GM19463 (cell line): ENCODE measurements at regions not wholly inside any gene's neighbourhood (a gene's known extent, or its start where the extent isn't known, plus 50 kb on each side); places are given as distances from the start of the nearest gene placed in this dataset.
"Not testable (repeated sequence)": the region's sequence is repeated elsewhere in the genome, so short reads cannot be mapped to it uniquely, and the experiment has no call there.

ENCODE experiments used
- ATAC-seq: cut with Tn5 transposase; IDR thresholded peaks from one replicate; pipeline ENCODE4 v1.9.1; 2021; ENCODE audit warnings: mild to moderate bottlenecking, moderate library complexity; ENCODE audit not compliant: unreplicated experiment

DNA sequence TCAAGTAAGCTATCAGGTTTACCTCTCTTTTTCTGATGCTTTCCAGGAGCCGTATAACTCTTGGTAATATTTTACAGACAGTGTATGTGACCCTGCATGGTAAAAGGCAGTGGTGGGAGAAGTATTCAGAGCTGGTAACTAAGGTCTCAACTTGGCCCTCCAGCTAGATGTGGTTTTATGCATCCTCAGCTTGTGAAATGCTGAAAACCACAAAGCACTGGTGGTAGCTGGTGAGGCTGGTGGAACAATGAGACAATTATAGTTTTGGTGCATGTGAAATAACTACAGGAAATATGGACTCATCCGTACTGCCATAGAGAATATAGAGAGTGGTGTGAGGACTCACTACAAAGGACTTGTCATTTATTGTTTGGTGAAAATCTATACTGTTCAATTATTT, 383.0 kb upstream of the PCDH15 start:
- ATAC-seq = peak; percentile 75

DNA sequence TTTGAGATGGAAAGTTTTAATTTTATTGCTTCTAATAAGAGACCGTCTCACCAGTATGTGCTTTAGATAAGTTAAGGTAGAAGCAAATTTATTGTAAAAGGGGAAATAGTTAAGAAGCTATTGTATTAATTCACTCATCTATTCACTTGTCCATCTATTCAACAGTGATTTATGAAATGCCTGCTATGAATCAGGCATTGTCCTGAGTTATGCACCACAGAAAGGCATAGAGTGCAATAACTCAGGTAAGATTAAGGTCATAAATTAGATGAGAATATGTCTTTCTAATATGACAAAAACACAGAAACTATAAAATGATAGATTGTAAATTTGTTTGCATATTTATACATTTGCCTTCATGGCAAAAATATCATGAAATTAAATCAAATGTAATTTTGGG, 379.3 kb upstream of the PCDH15 start:
- no peak for ATAC-seq

- no peak for ATAC-seq
Observed at GRCh38 chr10:55174419-55174818, 373.4 kb upstream of the PCDH15 start.

DNA sequence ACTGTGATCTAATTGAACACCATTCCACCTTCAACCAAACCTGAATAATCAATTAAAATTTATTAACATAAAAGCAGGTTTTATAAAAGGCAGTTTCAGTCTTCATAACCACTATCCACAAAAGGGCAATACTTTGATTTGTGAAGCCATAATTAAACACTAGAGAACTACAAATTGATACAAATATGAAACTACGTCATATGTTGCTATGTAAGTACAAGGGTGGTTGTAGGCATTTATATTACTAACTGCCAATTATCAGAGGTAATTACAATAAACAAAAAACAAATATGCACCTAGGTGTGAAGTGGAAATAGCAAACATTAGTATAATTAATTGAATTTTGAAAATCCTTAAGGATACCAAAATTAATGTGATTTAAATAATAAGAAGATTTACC, 368.5 kb upstream of the PCDH15 start:
- no peak for ATAC-seq

- ATAC-seq = no peak
Observed at GRCh38 chr10:55168343-55168742, 367.3 kb upstream of the PCDH15 start.

DNA sequence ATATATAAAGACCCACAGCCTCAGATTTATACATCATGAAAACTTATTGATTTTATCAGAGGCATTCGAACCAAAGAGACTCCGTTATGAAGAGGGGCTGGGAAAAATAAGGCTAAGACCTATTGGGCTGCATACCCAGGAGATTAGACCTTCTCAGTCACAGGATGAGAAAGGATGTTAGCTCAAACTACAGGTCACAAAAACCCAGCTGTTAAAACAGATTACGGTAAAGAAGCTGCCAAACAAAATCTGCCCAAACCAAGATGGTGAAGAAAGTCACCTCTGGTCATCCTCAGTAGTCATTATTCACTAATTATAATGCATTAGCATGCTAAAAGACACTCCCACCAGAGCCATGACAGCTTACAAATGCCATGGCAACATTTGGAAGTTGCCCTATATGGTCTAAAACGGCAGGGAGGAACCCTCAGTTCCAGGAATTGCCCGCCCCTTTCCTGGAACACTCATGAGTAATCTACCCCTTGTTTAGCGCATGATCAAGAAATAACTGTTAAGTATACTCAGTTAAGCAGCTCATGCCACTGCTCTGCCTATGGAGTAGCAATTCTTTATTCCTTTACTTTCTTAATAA, 362.5 kb upstream of the PCDH15 start:
- ATAC-seq = no peak

DNA sequence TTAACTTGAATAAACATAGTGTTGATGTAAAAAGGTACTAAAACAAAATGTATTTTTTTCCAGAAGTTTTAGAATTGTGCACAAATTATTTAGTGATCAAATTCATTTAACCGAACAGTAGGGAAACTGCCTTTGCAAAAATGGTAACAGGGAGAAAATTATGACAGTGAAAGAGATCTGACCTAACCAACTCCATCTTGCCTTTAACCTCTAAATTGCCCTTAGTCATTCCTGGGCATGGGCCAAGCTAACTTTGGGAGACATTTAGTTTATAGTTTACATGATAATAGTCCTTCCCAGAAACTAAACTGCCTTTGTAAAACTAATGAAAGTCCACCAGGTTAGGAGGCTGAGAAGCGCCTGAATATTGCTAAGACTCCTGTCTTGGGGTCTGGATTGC, 361.3 kb upstream of the PCDH15 start:
- ATAC-seq = not testable (repeated sequence)

GRCh38 chr10:55160655-55161283, 359.7 kb upstream of the PCDH15 start:
- no peak for ATAC-seq

GRCh38 chr10:55158633-55159032, 357.6 kb upstream of the PCDH15 start:
- no peak for ATAC-seq

DNA sequence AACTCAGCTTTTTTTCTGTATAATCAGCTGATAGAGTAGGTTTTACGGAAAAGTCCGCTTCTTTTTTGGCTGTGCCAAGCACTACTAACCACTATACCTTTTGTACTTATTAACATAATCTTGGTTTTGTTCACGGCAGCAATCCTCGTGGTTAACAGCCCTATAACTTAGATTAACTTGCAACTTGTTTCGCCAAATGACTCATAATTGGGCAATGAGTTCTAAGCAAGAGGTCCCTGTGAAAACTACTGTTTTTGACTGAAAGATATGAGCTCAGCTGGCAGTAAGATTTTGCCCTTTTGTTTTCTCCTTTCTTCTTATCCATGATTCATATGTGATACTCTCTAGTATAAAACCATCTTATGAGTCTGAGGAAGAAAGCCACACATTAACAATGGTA, 345.0 kb upstream of the PCDH15 start:
- ATAC-seq = peak; percentile 79

DNA sequence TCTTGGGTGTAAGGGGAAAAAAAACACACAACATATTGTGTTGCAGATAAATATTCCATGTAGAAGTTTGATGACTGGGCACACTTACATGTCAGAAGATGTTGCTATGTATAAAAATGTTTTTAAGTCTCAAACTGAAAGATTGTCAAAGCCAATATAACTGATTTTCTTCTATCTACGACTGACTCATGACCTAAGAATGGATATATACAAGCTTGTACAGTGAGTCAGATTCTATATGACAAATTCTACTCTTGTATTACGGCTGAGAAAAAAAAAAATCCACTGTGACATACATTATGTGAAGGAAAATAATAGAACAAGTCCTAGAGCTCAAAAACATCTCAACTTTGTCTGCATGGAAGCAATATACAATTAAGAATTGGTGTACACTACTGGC, 343.0 kb upstream of the PCDH15 start:
- ATAC-seq = no peak

- ATAC-seq = no peak
Observed at GRCh38 chr10:55141892-55142291, 340.9 kb upstream of the PCDH15 start.

DNA sequence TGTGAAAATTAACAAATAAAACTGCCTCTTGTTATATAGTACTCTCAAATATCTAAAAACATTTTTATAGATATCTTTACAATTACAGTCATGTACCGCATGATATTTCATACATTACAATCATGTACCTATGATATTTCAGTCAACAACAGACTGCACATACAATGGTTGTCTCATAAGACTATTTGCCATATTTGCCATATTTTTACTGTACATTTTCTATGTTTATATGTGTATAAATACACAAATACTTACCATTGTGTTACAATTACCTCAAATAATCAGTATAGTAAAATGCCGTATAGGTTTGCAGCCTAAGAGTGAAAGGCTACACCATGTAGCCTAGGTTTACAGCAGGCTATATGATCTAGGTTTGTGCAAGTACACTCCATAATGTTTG, 336.0 kb upstream of the PCDH15 start:
- no peak for ATAC-seq

DNA sequence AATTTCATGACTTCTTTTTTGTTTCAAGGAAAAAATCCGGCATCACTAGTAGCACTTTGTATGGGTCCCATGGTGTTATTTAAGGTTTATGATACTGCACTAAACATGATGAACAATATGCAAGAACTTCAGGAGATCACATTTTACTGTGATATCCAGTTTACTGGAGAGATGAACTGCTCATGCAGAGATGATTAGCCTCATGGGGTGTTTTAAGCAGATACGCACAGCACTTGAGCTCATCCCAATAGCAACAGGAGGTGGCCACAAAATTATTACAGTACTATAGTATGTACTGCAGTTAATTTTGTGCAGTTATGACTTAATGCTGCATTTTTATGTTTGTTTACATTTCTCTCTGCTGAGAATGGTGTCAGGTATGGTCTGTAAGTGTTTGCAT, 303.7 kb upstream of the PCDH15 start:
- no peak for ATAC-seq

DNA sequence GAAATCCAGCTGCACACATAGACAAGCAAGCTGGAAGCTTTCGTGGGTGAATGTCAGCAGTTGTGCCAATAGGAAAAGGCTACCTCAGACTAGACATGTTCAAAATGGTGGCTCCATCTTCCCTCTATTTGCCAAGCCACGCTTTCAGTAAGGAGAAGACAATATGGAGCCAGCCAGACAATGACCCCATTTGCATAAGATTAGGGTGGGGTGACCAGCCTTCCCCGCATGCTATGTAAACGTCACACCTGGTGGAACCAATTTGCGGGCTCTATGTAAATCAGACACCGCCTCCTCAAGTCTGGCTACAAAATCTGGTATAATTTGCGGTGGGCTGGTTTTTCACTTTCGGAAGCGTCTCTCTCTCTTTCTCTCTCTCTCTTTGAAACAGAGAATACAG, 297.4 kb upstream of the PCDH15 start:
- no peak for ATAC-seq

- no peak for ATAC-seq
Observed at GRCh38 chr10:55091691-55092328, 290.8 kb upstream of the PCDH15 start.

GRCh38 chr10:55078121-55078520, 277.1 kb upstream of the PCDH15 start:
- ATAC-seq = no peak

GRCh38 chr10:55065185-55065584, 264.2 kb upstream of the PCDH15 start:
- ATAC-seq = no peak

DNA sequence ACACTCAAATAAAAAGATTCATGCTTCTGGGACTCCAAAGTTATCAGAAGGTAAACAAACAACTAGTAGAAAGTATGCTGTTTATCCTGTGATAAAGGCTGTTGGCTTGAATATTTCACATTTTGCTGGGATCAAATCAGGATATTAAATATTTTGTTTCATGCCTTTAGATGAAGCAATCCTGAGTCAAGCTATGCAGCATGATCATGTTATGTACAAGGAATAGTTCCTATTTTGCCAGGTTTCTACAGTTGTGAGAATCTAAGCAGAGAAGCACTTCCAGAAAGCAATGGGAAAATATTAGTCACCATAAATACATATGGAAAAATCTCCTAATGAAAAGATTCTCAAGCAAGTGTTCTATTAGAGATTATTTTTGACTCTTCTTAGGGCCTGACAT, 262.8 kb upstream of the PCDH15 start:
- no peak for ATAC-seq

DNA sequence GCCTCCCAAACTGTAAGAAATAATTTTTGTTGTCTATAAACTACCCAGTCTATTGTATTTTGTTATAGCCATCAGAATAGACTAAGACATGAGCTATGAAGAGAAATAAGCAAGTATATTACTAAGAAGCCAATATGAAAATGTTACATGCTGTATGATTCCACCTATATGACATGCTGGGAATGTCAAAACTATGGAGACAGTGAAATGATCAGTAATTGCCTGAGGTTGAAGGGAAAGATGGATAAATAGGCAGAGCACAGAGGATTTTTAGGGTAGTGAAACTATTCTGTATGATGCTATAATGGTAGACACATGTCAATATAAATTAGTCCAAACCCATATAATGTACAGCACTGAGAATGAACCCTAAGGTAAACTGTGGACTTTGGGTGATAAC, 261.3 kb upstream of the PCDH15 start:
- ATAC-seq = no peak

DNA sequence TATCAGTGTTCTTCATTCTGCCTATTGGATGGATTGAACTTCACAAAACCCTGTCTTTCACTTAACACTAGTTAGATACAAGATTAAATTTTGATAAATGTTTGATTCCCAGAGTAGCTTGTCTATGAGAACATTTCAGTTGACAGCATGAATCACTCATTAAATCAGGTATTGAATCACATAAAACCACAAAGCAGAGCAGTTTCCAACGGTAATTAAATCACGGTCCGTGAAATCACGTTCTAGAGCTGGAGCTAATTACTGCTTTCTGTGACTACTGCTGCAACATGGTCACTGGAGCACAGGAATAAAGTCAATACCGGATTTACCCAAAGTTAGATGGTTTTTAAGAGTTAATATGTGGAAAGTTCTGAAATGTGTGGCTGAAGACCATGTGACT, 257.8 kb upstream of the PCDH15 start:
- no peak for ATAC-seq

- no peak for ATAC-seq
Observed at GRCh38 chr10:55051515-55051914, 250.5 kb upstream of the PCDH15 start.
